ENCODE measurements at regions not wholly inside any gene's neighbourhood (a gene's known extent, or its start where the extent isn't known, plus 50 kb on each side); places are given as distances from the start of the nearest gene placed in this dataset.
A peak's percentile ranks its signal among the peaks of the same experiment; 100 is the strongest.

- no peaks in the 10 kb centered on the region for H3K9me3 ChIP-seq (ENCODE audit: control insufficient read depth, insufficient read depth, low read depth, low read length)
- POLR2A ChIA-PET = interaction anchor here (0.5 kb wide), 1 partner anchor 712 kb away, joined by 3 read pairs; no protein-coding TSS in a partner anchor
- H3K36me3 ChIP-seq (ENCODE audit: control insufficient read depth, insufficient read depth, low read length) = no peaks in the 10 kb centered on the region
- TF ChIP-seq TCF7L2 (IDR thresholded peaks at IDR 0.05; ENCODE audit: low read depth, low read length) (no peak), CTCF (IDR thresholded peaks at IDR 0.05) (no peak), SIN3A (IDR thresholded peaks at IDR 0.05; ENCODE audit: borderline replicate concordance, insufficient read depth, low read depth, low read length) (no peak), POLR2AphosphoS5 (IDR thresholded peaks at IDR 0.05; ENCODE audit: low read depth, low read length) (no peak), REST (IDR thresholded peaks at IDR 0.05; ENCODE audit: insufficient read depth in 1 of 2, low read depth in 2 of 2, low read length in 1 of 2) (no peak)
- in situ Hi-C loops (cut with HindIII; ENCODE audit: low pct_unique_long_range_greater_than_20kb, low sequenced_read_pairs) (no loop called here), intact Hi-C loops (cut with micrococcal nuclease; ENCODE audit: unreplicated experiment) (loop anchor here (5.0 kb wide), 1 partner anchor 503 kb away; no protein-coding TSS in a partner anchor)
- H3K27ac ChIP-seq (ENCODE audit: low read length) = no peak overlapping the region
- H3K27me3 ChIP-seq (ENCODE audit: control insufficient read depth, insufficient read depth, low read length) = no peaks in the 10 kb centered on the region
- CTCF ChIA-PET = no interaction called here
- DNase-seq (ENCODE audit: low read depth, low spot score) = no peak
- ATAC-seq = no peak
- H3K4me3 ChIP-seq (ENCODE audit: low read depth in 2 of 2, low read length in 2 of 2) = no peak overlapping the region
- H3K4me1 ChIP-seq (ENCODE audit: control insufficient read depth, insufficient read depth, low read length) = no peaks in the 10 kb centered on the region
- no TSS peak for BruUV-seq (replicated peaks)
Observed at GRCh38 chr2:180924063-180924462, 56.3 kb upstream of the UBE2E3 start.

- TF ChIP-seq TCF7L2 (IDR thresholded peaks at IDR 0.05; ENCODE audit: low read depth, low read length) (no peak), POLR2AphosphoS5 (IDR thresholded peaks at IDR 0.05; ENCODE audit: low read depth, low read length) (no peak), CTCF (IDR thresholded peaks at IDR 0.05) (peak; percentile 17)
- intact Hi-C loops (cut with micrococcal nuclease; ENCODE audit: unreplicated experiment) = no loop called here
- ChIA-PET CTCF (no interaction called here), POLR2A (no interaction called here)
- in situ Hi-C loops (cut with HindIII; ENCODE audit: low pct_unique_long_range_greater_than_20kb, low sequenced_read_pairs) = no loop called here
- no peaks in the 10 kb centered on the region for H3K4me1 ChIP-seq (ENCODE audit: control insufficient read depth, insufficient read depth, low read length)
- no TSS peak for BruUV-seq (replicated peaks)
- H3K27ac ChIP-seq (ENCODE audit: low read length) = no peak overlapping the region
- no peaks in the 10 kb centered on the region for H3K36me3 ChIP-seq (ENCODE audit: control insufficient read depth, insufficient read depth, low read length)
- DNase-seq (ENCODE audit: low read depth, low spot score) (no peak), ATAC-seq (no peak)
- H3K27me3 ChIP-seq (ENCODE audit: control insufficient read depth, insufficient read depth, low read length) = no peaks in the 10 kb centered on the region
- no peak overlapping the region for H3K4me3 ChIP-seq (ENCODE audit: low read depth in 2 of 2, low read length in 2 of 2)
- H3K9me3 ChIP-seq (ENCODE audit: control insufficient read depth, insufficient read depth, low read depth, low read length) = no peaks in the 10 kb centered on the region
Observed at GRCh38 chr2:180910831-180911665, 69.4 kb upstream of the UBE2E3 start.
